Neural progenitor cell (in vitro differentiated cells): ENCODE measurements at regions not wholly inside any gene's neighbourhood (a gene's known extent, or its start where the extent isn't known, plus 50 kb on each side); places are given as distances from the start of the nearest gene placed in this dataset.

Experiments
- DNase-seq: peaks from one replicate; pipeline ENCODE4 v3.0.0-alpha.2; 2016; ENCODE audit warnings: low spot score
- H2AFZ ChIP-seq: fragments of 200-600 bp; sonication (generic); replicated peaks from 2 replicates; pipeline ENCODE4 v1.6.1; 2016; ENCODE audit warnings: antibody characterized with exemption
- H3F3A ChIP-seq: fragments of 200-600 bp; sonication (generic); 2 replicates; pipeline ENCODE4 v1.6.1; 2016; ENCODE audit warnings: antibody characterized with exemption, low read depth
- H3K27ac ChIP-seq: fragments of 200-600 bp; sonication (generic); 2 replicates; pipeline ENCODE4 v1.5.1; 2016; ENCODE audit warnings: mild to moderate bottlenecking
- H3K27me3 ChIP-seq: fragments of 200-600 bp; sonication (generic); 2 replicates; pipeline ENCODE4 v1.6.1; 2016; ENCODE audit warnings: mild to moderate bottlenecking, moderate library complexity
- H3K36me3 ChIP-seq: fragments of 200-600 bp; sonication (generic); 2 replicates; pipeline ENCODE4 v1.5.1; 2016
- H3K4me1 ChIP-seq: fragments of 200-600 bp; sonication (generic); 2 replicates; pipeline ENCODE4 v1.6.1; 2016; ENCODE audit warnings: mixed run types
- H3K4me2 ChIP-seq: fragments of 200-600 bp; sonication (generic); 2 replicates; pipeline ENCODE4 v1.6.1; 2016
- H3K4me3 ChIP-seq: fragments of 200-600 bp; sonication (generic); 2 replicates; pipeline ENCODE4 v1.5.1; 2016
- H3K79me2 ChIP-seq: fragments of 200-600 bp; sonication (generic); 2 replicates; pipeline ENCODE4 v1.6.1; 2016; ENCODE audit warnings: low read depth
- H3K9ac ChIP-seq: fragments of 200-600 bp; sonication (generic); 2 replicates; pipeline ENCODE4 v1.6.1; 2016
- H3K9me3 ChIP-seq: fragments of 200-600 bp; sonication (generic); 2 replicates; pipeline ENCODE4 v1.5.1; 2016; ENCODE audit warnings: low read depth
- H4K20me1 ChIP-seq: fragments of 200-600 bp; sonication (generic); 2 replicates; pipeline ENCODE4 v1.6.1; 2016; ENCODE audit warnings: low read depth
- H3K27ac Mint-ChIP-seq: 3 replicates; pipeline ENCODE4 v1.8.0; 2021; ENCODE audit warnings: mixed read lengths
- H3K27me3 Mint-ChIP-seq: 2 replicates; pipeline ENCODE4 v1.8.0; 2022; ENCODE audit warnings: low read depth, mild to moderate bottlenecking, inconsistent platforms, moderate library complexity, mixed read lengths; ENCODE audit not compliant: insufficient read depth
- H3K36me3 Mint-ChIP-seq: 3 replicates; pipeline ENCODE4 v1.8.0; 2021; ENCODE audit warnings: mixed read lengths
- H3K4me1 Mint-ChIP-seq: 3 replicates; pipeline ENCODE4 v1.8.0; 2021; ENCODE audit warnings: mixed read lengths
- H3K4me3 Mint-ChIP-seq: 3 replicates; pipeline ENCODE4 v1.8.0; 2021; ENCODE audit warnings: mild to moderate bottlenecking, moderate library complexity, mixed read lengths
- H3K9me3 Mint-ChIP-seq: 3 replicates; pipeline ENCODE4 v1.8.0; 2020; ENCODE audit warnings: mixed read lengths
- EZH2 ChIP-seq: fragments of 200-600 bp; sonication (generic); IDR thresholded peaks from 2 replicates; pipeline ENCODE4 v1.6.1; 2017; ENCODE audit warnings: antibody characterized with exemption, mild to moderate bottlenecking, moderate library complexity
- EZH2phosphoT487 ChIP-seq: fragments of 200-600 bp; sonication (generic); IDR thresholded peaks from 2 replicates; pipeline ENCODE4 v1.6.1; 2017; ENCODE audit warnings: antibody characterized with exemption
- TF ChIP-seq, protein P1 (sequence below): fragments of 200-600 bp; sonication (generic); IDR thresholded peaks from 2 replicates; pipeline ENCODE4 v1.5.1; 2017; ENCODE audit warnings: antibody characterized with exemption, mild to moderate bottlenecking

GRCh38 chr5:152938630-152939029 is 533.6 kb upstream of the NMUR2 start:
- Histone ChIP-seq H3K4me1 (no peaks in the 10 kb centered on the region), H3K9me3 (no peaks in the 10 kb centered on the region), H3K4me3 (no peak overlapping the region), H3F3A (no peaks in the 10 kb centered on the region), H3K27me3 (no peaks in the 10 kb centered on the region), H3K27ac (no peak overlapping the region), H3K79me2 (no peaks in the 10 kb centered on the region), H4K20me1 (no peaks in the 10 kb centered on the region), H3K36me3 (no peaks in the 10 kb centered on the region), H3K9ac (no peak overlapping the region), H2AFZ (no peak overlapping the region), H3K4me2 (no peak overlapping the region)
- Mint-ChIP-seq H3K4me1 (no peaks in the 10 kb centered on the region), H3K4me3 (no peak overlapping the region), H3K27me3 (no peaks in the 10 kb centered on the region), H3K9me3 (peaks cover 6% of the 10 kb centered on the region), H3K36me3 (no peaks in the 10 kb centered on the region), H3K27ac (no peak overlapping the region)
- no peak for TF ChIP-seq EZH2
- TF ChIP-seq, protein P1, sequence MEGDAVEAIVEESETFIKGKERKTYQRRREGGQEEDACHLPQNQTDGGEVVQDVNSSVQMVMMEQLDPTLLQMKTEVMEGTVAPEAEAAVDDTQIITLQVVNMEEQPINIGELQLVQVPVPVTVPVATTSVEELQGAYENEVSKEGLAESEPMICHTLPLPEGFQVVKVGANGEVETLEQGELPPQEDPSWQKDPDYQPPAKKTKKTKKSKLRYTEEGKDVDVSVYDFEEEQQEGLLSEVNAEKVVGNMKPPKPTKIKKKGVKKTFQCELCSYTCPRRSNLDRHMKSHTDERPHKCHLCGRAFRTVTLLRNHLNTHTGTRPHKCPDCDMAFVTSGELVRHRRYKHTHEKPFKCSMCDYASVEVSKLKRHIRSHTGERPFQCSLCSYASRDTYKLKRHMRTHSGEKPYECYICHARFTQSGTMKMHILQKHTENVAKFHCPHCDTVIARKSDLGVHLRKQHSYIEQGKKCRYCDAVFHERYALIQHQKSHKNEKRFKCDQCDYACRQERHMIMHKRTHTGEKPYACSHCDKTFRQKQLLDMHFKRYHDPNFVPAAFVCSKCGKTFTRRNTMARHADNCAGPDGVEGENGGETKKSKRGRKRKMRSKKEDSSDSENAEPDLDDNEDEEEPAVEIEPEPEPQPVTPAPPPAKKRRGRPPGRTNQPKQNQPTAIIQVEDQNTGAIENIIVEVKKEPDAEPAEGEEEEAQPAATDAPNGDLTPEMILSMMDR = no peak
- TF ChIP-seq EZH2phosphoT487 = no peak
- no peak for DNase-seq

DNA sequence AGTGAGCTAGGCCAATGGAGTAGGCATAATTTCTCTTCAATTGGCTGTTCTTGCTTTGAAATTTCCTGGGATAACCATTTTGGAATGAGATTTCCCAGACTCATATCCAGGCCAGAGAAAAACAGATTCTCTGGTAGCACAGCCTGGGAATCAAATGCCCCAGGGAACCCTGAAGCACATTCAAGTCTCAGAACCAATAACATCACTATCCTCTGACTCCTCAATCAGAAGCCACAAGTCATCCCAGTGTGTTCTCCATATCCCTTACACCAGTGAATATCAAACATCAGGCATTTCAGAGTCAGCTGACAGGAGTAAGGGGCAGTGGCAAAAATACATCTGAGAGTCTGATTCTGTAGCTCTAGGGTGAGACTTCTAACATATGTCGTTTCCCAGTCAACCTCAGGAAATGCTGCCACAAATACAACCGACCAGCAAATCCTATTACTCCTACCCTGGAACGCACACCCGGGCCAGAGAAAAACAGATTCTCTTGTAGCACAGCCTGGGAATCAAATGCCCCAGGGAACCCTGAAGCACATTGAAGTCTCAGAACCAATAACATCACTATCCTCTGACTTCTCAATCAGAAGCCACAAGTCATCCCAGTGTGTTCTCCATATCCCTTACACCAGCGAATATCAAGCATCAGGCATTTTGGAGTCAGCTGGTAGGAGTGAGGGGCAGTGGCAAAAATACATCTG is 537.7 kb upstream of the NMUR2 start:
- H4K20me1 ChIP-seq = no peaks in the 10 kb centered on the region
- no peaks in the 10 kb centered on the region for H3K36me3 ChIP-seq
- DNase-seq = no peak
- Mint-ChIP-seq H3K27ac (no peak overlapping the region), H3K9me3 (peaks cover 6% of the 10 kb centered on the region), H3K4me1 (no peaks in the 10 kb centered on the region), H3K4me3 (no peak overlapping the region), H3K27me3 (no peaks in the 10 kb centered on the region), H3K36me3 (no peaks in the 10 kb centered on the region)
- no peaks in the 10 kb centered on the region for H3F3A ChIP-seq
- H3K4me3 ChIP-seq = no peak overlapping the region
- no peak overlapping the region for H2AFZ ChIP-seq
- H3K4me1 ChIP-seq = no peaks in the 10 kb centered on the region
- no peaks in the 10 kb centered on the region for H3K27me3 ChIP-seq
- H3K27ac ChIP-seq = no peak overlapping the region
- H3K9ac ChIP-seq = no peak overlapping the region
- TF ChIP-seq, protein P1 = no peak
- TF ChIP-seq EZH2phosphoT487 = no peak
- TF ChIP-seq EZH2 = no peak
- no peak overlapping the region for H3K4me2 ChIP-seq
- H3K79me2 ChIP-seq = no peaks in the 10 kb centered on the region
- H3K9me3 ChIP-seq = no peaks in the 10 kb centered on the region

DNA sequence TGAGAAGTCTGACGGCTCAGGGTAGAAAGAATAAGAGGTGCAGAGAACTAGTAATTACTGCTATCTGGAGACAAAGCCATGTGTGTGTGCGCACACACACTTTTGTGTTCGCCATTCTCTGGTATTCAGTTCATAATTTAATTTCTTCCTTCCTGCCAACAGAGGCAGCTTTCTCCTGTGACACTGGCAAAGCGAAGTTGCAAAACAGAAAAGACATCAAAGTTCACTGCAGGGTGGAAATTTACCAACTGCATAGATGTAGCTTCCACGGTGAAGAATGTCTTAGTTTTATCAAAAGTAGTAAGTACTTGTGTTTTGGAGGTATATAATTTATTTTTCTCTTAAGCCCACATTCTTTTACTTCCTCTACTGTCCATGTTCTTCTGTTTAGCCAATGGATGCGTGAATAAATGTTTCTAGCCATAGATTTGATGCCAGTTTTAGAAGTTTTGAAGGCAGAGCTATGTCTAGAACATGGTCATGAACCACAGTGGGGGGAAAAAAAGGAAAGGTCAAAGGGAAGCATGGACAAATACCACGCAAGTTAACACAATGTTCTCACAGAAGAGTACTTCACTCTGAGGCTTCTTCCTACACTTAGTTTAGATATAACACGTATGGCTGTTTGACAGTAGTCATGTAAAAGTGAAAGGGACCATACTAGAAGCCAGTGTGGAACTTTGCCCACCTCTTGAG is 536.5 kb upstream of the GRIA1 start:
- no peaks in the 10 kb centered on the region for H3K36me3 Mint-ChIP-seq
- peaks cover 9% of the 10 kb centered on the region for H3K4me1 Mint-ChIP-seq
- no peaks in the 10 kb centered on the region for H3K27me3 Mint-ChIP-seq

More for the DNA sequence above, 536.5 kb upstream of the GRIA1 start:
- Mint-ChIP-seq H3K27ac (no peak overlapping the region), H3K4me3 (no peak overlapping the region), H3K9me3 (no peaks in the 10 kb centered on the region)
- no peaks in the 10 kb centered on the region for H3K27me3 ChIP-seq
- no peaks in the 10 kb centered on the region for H4K20me1 ChIP-seq
- no peak overlapping the region for H3K4me2 ChIP-seq
- no peaks in the 10 kb centered on the region for H3K36me3 ChIP-seq
- no peaks in the 10 kb centered on the region for H3K4me1 ChIP-seq
- H3K9ac ChIP-seq = no peak overlapping the region
- H3K4me3 ChIP-seq = no peak overlapping the region
- DNase-seq = no peak
- TF ChIP-seq, protein P1 = no peak
- TF ChIP-seq EZH2phosphoT487 (no peak), EZH2 (no peak)
- no peaks in the 10 kb centered on the region for H3K9me3 ChIP-seq
- H2AFZ ChIP-seq = no peak overlapping the region
- H3K79me2 ChIP-seq = no peaks in the 10 kb centered on the region
- H3F3A ChIP-seq = no peaks in the 10 kb centered on the region
- no peak overlapping the region for H3K27ac ChIP-seq
